GM20000 (cell line): ENCODE measurements at regions not wholly inside any gene's neighbourhood (a gene's known extent, or its start where the extent isn't known, plus 50 kb on each side); places are given as distances from the start of the nearest gene placed in this dataset.

ENCODE experiments used
- DNase-seq: peaks from one replicate; pipeline ENCODE4 v3.0.0; 2012; ENCODE audit warnings: low spot score
- TF ChIP-seq, protein P1 (sequence below): IDR thresholded peaks from 2 replicates; pipeline ENCODE4 v1.5.1; 2012; ENCODE audit warnings: mild to moderate bottlenecking, control low read depth; ENCODE audit errors: extremely low read depth, missing control alignments

DNA sequence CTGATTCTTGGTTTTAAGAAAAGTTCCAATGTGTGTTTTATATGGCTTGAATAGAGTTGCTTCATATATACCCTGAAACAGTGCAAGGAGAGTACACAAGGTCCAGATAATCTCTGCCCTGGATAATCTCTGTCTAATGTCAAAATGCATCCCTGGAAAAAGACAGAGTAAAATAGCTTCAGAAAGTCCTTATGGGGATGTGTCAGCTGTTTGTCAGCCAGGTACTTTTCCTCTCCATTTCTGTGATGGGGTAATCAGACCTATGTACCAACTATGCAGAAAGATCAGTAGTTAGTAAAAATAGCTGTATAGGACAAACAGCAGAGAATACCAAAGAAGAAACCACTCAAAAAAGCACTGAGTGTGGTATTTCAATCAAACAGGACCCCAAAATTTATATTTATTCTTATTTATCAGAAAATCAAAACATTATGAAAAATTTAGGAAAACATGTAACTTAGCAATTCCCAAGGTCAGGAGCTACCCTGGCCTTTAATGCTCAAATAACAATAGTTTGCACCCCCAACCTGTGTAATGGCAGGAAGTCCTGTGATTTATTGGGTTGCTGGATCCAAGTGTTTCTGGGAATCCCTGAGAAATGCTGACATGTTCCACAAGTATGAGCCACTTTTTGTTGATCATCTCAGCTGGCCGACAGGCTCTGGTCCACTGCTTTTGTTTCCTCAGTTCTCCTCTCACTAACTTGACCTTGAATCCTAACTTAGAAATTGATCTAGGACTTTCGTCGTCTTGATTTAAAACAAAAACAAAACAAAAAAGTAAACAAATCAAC, 69.6 kb downstream of the MDH1 start:
- TF ChIP-seq, protein P1, sequence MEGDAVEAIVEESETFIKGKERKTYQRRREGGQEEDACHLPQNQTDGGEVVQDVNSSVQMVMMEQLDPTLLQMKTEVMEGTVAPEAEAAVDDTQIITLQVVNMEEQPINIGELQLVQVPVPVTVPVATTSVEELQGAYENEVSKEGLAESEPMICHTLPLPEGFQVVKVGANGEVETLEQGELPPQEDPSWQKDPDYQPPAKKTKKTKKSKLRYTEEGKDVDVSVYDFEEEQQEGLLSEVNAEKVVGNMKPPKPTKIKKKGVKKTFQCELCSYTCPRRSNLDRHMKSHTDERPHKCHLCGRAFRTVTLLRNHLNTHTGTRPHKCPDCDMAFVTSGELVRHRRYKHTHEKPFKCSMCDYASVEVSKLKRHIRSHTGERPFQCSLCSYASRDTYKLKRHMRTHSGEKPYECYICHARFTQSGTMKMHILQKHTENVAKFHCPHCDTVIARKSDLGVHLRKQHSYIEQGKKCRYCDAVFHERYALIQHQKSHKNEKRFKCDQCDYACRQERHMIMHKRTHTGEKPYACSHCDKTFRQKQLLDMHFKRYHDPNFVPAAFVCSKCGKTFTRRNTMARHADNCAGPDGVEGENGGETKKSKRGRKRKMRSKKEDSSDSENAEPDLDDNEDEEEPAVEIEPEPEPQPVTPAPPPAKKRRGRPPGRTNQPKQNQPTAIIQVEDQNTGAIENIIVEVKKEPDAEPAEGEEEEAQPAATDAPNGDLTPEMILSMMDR = no peak
- no peak for DNase-seq

DNA sequence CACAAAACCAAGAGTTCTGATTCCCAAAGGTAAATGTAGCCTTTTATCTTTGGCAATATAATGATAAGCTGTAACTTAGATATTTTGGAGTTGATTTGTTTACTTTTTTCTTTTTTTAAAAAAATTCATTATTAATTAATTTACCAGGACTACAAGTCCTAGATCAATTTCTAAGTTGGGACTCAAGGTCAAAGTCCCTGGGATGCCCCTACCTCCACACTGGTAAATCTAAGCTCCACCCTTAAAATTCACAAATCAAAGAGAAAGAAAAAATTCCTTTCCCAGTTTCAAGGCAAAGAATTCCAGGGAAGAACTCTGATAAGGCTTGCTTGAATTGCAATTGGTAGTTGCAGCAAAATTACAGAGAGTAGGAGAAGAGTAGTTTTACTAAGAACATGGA, 71.3 kb downstream of the MDH1 start:
- no peak for DNase-seq
- TF ChIP-seq, protein P1 = no peak

DNA sequence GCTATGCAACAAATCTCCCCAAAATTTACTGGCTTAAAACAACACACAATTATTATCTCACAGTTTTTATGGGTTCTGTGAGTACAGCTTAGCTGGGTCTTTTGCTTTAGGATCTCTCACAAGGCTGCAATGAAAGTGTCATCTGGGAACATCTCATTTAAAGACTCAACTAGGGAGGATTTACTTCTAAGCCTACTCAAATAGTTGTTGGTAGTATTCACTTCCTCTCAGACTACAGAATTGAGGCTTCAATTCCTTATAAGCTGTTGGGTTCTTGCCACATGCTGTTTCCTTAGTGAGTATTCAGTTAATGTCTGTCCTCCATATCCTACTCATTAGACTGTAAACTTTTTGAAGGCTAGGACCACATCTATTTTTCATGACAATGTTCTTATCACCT, 72.3 kb downstream of the MDH1 start:
- DNase-seq = no peak
- TF ChIP-seq, protein P1 = no peak

GRCh38 chr2:63662028-63662804, 73.5 kb downstream of the MDH1 start:
- TF ChIP-seq, protein P1 = no peak
- DNase-seq = no peak

- TF ChIP-seq, protein P1 = no peak
Measured at GRCh38 chr2:63663013-63663864, 74.5 kb downstream of the MDH1 start.

DNA sequence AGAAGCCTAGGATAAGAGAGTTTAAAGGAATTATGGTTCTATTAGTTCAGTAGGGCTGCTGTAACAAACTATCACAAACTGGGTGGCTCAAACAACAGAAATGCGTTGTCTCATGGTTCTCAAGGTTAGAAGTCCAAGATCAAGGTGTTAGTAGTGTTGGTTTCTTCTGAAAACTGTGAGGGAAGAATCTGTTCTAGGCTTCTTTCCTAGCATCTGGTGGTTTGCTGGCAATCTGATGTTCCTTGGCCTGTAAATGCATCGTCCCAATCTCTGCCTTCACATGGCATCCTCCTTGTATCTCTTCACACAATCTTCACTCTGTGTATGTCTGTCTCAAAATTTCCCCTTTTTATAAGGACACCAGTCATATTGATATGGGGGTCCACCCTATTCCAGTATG, 76.3 kb downstream of the MDH1 start:
- TF ChIP-seq, protein P1 = no peak
- DNase-seq = no peak

More at GRCh38 chr2:63663013-63663864, 74.5 kb downstream of the MDH1 start:
- DNase-seq = no peak
